Stimulated activated CD8-positive, alpha-beta memory T cell treated with anti-CD3 and anti-CD28 coated beads, Interleukin-4, amount 100 ng/mL, for 4 hours (primary cell): ENCODE measurements at regions not wholly inside any gene's neighbourhood (a gene's known extent, or its start where the extent isn't known, plus 50 kb on each side); places are given as distances from the start of the nearest gene placed in this dataset.
"Not testable (repeated sequence)": the region's sequence is repeated elsewhere in the genome, so short reads cannot be mapped to it uniquely, and the experiment has no call there.

Experiments used
- DNase-seq, 2 donors: peaks; one replicate each; pipeline ENCODE4 v3.0.0-alpha.2; 2020; ENCODE audit warnings: low read depth in 2 of 2, low spot score in 1 of 2

DNA sequence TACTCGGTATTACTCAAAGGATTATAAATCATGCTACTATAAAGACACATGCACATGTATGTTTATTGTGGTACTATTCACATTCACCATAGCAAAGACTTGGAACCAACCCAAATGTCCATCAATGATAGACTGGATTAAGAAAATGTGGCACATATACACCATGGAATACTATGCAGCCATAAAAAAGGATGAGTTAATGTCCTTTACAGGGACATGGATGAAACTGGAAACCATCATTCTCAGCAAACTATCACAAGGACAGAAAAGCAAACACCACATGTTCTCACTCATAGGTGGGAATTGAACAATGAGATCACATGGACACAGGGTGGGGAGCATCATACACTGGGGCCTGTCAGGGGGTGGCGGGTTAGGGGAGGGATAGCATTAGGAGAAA, 130.5 kb upstream of the SLC1A3 start:
- DNase-seq: not testable (repeated sequence)

DNA sequence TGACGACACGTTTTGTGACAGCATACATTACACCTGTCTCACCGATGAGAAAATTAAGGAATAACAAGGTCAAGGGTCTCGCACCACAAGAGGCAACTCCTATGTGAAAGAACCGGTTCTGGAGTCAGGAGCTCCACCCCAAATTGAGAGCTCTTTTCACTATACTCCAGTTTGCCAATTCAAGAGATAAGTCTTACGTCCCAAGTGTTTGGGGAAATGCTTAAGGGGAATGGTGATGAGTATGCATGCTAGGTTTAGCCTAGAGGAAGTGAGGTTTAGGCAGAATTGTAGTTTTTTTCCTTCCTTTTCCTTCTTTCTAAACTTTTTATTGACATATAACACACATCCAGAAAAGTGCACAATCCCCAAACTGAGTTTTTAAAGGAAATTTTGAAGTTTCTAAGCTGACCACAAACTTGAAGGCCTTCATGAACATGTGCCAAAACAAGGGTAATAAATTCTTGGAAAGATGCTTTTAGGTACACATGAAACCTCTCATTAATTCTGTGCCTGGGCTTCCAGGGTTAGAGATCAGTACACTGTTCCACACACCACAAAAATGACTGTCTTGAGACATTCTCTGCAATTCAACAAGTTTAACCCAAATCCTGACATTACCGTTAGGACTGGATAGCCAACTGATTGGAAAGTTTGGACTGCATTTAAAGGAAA, 127.6 kb upstream of the SLC1A3 start:
- no peak for DNase-seq

GRCh38 chr5:36481454-36482120, 124.8 kb upstream of the SLC1A3 start:
- no peak for DNase-seq

DNA sequence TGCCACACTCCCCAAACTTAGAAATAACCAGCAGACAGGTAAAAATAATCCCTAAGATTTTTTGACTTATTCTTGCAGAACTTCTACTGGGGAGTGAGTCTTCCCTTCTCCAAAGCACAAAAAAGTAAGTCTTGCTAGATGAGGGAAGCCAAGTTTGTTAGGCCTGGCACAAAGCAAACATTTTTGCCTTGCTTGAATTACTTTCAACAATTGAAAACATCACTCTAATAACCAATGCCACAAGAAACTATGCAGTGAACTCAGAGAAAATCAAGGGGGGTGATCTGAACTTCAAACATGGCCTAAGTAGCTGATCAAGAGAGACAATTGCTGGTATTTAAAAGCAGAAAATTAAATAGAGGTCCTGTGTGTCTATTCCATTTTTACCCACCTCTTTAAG, 123.6 kb upstream of the SLC1A3 start:
- no peak for DNase-seq

DNA sequence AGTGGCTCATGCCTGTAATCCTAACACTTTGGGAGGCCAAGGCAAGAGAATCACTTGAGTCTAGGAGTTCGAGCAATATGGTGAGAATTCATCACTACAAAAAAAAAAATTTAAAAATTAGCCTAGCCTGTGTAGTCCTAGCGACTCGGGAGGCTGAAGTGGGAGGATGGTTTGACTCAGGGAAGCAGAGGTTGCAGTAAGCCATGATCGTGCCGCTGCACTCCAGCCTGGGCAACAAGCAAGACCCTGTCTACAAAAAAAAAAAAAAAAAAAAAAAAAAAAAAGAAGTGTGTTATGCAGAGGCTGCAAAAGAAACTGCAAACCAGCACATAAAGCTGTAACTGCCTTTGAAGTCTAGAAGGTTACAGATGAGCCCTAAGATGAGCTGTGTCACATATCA, 116.9 kb upstream of the SLC1A3 start:
- DNase-seq: no peak

DNA sequence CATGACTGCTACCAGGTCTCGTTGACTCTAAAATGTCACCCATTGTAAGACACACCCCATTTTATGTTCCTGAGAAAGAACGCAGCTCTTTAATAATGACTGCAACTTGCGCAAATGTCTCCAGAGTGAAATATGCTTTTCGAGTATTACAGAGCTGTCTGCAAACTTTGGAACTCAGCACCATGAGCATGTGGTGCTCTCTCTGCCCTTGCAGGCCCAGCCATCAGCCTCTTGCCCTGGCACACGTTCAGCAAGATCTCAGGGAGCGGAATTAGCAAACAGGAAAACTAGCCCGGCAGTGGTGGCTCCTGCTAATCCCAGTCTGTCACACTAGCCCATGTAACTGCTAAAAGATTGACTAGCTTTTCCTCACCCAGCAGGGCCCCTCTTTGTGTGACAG, 114.5 kb upstream of the SLC1A3 start:
- no peak for DNase-seq

DNA sequence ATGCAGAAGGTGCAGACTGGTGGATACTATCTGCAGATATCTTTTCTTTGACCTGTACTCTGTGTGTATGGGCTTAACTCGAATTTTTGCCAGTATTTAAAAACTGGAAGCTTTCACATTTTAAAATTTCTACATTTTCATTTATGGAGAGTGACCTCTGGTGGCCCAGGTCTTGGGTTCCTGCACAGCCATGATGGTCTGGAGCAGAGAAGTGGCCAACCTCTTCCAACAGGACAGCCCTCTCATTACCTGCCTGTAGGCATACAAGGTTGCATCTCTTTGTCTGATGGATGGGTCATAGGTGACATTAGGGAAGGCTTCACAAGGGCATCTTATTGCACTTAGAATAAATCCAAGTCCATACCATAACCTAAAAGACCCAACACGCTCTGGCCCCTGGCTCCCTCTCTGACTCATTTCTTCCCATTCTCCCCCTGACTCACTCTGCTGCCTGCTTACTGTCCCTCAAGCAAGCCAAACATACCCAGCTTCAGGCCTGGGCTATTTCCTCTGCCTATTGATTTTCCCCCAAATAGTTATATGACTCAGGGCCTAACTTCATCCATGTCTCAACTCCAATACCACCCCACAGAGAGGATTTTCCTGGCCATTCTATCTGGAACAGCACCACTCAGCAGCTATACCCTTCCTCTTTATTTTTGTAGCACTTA, 113.3 kb upstream of the SLC1A3 start:
- DNase-seq: no peak

DNA sequence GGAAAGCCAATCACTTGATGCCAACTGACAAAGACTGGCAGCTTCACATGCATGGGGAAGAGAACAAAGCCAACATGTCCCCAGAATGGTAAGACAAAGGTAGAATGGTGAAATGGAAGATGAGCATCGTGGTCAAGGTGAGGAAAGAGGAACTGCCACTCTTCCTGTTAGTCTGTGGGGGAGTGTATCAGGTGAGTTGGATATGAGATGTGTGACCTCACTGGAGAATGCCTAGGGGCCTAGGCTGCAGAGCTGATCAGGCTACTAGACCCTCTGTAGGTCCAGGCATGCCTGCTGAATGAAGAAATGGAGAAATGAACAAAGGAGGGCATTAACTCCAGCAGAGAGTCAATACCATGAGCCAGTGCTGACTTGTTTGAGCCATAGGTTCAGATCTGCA, 112.4 kb upstream of the SLC1A3 start:
- DNase-seq: no peak

DNA sequence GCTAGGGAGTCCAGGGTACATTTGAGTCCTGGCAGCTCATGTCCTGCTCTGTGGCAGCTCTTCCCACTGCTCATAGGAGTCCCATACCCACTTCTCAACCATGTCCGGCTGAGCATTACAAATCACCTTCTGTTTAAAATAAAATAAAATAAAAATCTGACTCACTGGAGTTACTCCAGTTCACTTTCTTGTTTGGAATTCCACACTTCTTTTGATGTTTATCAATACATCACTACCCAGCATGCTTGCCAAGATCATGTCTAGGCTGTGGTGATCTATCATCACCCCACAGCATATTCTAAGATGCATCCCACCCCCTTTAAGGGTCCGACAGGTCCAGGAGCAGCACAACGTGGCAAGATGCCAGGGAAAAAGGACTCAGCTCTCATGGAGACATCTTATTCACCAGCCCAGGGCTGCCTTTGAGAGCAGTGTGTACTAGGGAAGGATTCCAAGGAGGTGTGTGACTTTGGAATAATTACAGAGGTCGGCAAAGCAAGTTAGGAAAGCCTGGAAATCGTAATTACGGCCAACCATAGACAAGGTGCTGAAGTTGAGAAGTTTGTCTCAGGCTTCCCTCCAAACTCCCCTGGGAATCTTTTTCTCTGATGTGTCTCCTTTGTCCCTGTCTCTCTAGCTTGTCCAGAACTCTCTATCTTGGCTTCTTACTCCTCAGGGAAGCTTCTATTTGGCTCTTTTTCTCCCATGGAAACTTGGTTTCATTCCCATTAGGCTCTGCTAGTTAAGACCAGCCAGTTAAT, 111.4 kb upstream of the SLC1A3 start:
- DNase-seq: no peak

DNA sequence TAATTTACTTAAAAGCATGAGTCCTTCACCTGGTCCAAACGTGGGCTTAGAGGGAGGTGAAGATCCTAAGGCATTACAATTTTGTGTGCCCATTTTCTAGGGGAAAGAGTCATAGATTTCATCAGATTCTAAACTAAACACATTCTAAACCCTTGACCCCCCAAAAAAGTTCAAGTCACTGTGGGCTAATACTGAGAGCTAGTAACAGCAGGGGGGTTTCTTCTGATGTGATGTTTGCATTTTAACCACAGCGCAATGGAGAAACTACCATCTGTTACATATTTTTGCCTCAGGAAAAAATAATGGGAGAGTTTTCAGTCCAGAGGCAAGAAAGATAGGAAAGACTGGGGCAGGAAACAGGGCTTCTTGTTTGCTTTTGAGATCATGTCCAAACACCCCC, 110.8 kb upstream of the SLC1A3 start:
- no peak for DNase-seq

- no peak for DNase-seq
Observed at GRCh38 chr5:36496471-36496870, 109.9 kb upstream of the SLC1A3 start.

DNA sequence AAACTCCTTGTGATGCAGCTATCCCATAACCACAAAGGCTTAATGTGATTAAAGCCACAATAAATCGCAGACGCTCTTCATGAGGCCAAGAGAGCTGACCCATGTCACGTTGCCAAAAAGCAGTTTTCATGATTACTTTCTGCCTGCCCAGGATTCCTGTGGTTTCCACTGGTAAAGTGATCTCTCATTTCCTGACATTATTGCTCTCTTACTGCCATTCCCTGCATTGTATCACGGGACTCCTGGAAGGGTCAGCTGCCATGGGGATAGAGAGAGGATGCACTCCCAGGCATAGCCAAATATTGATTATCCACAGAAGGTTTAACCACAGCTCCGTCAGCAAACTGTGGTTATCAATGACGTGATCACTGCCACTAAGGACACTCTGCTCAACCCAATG, 103.8 kb upstream of the SLC1A3 start:
- DNase-seq: no peak

GRCh38 chr5:36505021-36505420, 101.4 kb upstream of the SLC1A3 start:
- no peak for DNase-seq

DNA sequence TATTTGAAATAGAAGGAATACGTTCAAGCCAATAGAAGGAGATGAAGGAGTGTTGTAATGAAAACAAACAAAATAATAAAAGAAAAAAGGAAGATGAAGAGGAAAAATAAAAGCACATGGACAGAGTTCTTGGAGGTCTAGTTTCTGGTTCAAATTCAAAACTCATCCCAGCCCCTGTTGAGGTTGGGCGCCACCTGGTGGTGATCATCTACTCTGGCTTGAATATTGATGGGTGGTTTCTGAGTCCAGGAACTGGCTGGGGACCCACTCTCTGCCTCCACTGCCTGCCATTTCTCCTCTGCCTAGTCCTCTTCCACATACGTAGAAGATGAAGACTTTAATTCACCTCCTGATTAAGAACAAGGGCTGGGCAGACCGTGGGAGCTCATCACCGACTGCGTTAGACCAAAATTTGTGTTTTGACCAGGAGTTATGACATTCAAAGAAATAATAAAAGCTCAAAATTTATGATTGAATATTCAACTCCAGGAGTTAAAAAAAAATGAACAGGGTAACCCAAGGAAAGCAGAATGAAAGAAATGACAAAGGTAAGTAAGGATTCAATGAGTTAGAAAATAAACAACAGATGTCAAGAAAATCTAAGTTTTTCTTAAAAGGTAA, 99.0 kb upstream of the SLC1A3 start:
- peak; percentile 30 to 59 for DNase-seq

DNA sequence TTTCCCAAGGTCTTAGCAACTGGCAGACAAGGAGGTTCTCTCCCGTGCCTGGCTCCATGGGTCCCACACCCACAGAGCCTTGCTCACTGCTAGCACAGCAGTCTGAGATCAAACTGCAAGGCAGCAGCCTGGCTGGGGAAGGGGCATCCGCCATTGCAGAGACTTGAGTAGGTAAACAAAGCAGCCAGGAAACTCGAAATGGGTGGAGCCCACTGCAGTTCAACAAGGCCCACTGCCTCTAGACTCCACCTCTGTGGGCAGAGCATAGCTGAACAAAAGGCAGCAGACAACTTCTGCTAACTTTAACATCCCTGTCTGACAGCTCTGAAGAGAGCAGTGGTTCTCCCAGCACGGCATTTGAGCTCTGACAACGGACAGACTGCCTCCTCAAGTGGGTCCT, 98.1 kb upstream of the SLC1A3 start:
- not testable (repeated sequence) for DNase-seq

DNA sequence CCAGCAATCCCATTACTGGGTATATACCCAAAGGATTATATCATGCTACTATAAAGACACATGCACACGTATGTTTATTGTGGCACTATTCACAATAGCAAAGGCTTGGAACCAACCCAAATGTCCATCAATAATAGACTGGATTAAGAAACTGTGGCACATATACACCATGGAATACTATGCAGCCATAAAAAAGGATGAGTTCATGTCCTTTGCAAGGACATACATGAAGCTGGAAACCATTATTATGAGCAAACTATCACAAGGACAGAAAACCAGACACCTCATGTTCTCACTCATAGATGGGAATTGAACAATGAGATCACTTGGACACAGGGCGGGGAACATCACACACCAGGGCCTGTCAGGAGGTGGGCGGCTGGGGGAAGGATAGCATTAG, 92.8 kb upstream of the SLC1A3 start:
- not testable (repeated sequence) for DNase-seq

DNA sequence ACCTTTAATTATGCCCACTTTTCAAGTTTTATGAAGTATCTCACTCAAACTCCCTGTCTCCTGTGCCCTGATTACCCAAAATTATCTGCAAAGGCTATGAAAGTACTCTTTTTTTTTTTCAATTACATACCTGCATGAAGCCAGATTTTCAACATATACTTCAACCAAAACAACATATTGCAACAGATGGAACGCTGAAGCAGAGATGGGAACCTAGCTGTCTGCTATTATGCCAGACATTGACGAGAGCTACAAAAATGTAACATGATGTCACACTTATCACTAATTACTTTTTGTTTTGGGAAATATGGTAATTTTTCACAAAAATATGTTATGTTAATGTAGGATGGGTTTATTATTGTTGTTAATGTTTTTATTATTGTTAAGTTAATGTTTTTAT, 86.5 kb upstream of the SLC1A3 start:
- no peak for DNase-seq

GRCh38 chr5:36521219-36521618, 85.2 kb upstream of the SLC1A3 start:
- DNase-seq: no peak

DNA sequence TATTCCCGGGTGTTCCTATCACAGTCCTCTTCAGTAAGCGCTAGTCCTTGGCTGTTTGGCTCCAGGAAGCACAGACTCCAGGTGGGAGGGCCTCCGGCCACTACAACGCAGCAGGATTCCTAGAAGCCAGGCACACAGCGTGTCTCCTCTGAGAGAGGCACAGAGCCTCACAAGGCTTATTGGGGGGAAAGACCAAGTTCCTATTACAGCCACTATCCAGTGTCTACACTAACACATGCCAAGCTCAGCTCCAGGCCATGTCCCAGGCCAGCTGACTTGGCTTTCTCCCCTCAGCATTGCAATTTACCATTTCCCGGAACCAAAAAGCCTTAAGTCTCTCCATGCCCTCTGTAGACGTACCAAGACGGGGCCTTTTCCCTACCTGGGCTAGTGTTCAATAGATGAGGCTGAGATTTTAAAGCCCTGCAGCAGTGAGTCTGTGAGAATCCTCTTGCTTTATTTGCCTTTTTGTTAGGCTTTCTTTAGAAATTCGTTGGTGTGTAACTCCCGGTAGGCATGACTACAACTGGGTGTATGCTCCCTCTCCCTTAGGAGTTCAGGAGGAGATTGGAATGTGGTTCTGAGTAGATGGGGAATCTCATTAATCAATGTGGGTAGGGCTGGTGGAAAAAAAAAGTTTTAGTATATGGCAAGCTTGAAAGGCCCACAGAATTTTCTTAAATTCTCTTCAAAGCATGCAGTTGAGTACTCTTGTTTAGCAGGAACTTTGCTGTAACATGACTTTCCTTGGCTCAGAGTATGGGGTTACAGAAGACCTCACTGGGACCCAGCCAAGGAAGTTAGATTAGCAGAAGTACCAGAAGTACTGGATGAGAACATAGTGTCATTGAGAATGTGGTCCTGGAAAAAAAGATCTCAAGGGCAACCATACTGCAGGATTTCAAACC, 84.3 kb upstream of the SLC1A3 start:
- DNase-seq: no peak

- no peak for DNase-seq
Observed at GRCh38 chr5:36522746-36523065, 83.7 kb upstream of the SLC1A3 start.

DNA sequence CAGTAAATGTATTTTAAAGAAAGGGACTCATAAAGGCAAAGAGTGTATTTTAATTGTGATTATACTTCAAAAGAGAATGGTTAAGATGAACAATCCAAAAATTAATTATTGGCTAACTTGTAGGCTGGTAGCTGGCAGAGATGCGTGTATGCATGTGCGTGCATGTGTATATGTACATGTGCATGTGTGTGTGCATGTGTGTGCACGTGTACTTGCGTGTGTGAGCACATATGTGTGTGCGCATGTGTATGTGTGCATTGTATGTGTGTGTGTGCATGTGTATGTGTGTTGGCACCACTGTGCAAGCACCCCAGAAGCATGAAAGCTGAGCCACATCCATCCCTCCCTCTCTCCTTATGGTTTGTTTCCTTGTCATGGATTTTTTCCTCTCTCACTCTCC, 83.0 kb upstream of the SLC1A3 start:
- no peak for DNase-seq
